Fibroblast of skin of left biceps (primary cell): ENCODE measurements at regions not wholly inside any gene's neighbourhood (a gene's known extent, or its start where the extent isn't known, plus 50 kb on each side); places are given as distances from the start of the nearest gene placed in this dataset.

Source experiments
- DNase-seq, 2 experiments: peaks; one replicate each; pipeline ENCODE4 v3.0.0-alpha.2; 2013; ENCODE audit warnings: low read depth in 2 of 2

DNA sequence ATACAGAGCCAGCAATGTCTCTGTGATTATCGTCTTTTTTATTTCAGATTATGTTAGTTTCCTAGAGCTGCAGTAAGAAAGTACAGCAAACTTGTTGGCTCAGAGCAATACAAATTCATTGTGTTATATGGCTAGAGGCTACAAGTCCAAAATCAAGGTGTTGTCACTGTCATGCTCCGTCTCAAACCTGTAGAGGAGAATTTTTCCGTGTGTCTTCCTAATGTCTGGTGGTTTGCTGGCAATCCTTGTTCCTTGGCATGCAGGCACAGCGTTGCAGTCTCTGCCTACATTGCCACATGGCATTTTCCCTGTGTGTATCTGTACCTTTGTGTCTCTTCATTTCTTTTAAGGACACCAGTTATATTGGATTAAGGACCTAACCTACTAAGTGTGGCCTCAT is 244.4 kb downstream of the LRRIQ3 start:
- DNase-seq, result no peak

DNA sequence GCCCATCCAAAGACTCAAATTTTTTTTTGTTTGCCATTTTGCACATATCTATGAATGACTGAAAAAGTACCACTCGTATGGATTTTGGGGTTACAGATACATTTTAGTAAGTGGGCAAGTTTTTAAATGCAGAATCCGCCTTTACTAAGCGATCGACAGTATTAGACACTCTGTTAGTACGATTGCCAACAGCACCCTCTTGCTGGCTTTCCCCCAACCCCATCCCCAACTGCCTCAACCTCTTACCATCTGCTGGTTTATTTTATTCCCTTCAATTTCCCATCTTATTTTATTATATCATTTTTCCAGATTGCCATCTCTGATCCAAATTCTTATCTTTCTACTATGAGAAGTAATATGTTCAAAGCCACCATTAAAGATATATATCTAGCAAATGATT is 244.8 kb downstream of the LRRIQ3 start:
- no peak for DNase-seq

DNA sequence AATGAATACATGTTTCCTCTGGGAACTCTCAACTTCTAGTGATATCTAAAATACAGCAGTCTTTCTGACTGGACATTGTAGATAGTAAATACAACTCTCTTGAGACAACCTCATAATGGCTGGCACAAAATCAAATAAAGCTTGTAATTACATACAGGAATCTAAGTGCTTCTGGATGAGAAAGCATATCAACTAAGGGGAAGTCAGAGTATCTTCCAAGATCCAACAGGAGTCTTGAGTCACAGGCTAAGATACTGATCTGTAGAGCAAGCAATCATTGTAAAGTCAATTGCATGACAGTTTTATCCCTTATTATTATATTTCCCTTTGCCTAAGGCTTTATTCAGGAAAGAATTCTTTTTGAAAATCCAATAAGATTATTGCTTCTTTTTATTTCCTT is 249.9 kb downstream of the LRRIQ3 start:
- DNase-seq, result no peak

DNA sequence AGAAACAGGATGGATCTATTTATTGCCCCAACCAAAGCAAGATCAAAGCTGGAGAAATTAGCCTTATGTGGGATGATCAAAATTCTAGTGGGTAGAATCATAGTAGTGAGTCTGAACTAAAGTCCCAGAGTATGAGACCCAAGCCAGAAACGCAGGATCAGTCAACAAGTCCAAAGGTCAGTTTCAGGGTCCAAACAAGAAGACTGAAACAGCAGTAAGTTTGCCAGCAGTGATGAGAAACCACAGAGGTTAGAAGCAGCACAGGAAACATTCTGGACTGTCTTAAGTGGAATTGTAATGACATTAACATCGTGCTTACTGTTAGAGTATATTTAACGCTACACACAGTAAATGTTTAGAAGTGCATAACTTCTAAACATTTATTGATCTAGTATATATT is 251.0 kb downstream of the LRRIQ3 start:
- DNase-seq, result no peak

DNA sequence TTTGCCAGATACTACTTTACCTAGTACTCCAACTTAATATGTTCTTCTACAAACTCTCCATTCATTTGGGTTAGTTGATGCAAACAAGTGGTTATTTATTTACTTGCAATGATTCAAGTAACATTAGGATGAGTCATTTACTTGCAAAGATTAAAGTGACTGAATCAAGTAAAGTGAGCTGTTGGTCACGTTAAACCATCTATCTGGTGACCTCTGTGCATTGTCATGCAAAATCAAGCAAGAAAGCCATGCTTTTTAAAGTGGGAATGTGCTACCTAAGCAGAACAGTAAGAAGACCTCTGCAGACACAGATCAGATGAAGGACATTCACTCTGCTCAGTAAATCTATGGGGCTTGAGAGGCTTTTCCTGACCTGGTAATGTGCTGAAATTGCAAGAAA is 254.7 kb downstream of the LRRIQ3 start:
- no peak for DNase-seq

DNA sequence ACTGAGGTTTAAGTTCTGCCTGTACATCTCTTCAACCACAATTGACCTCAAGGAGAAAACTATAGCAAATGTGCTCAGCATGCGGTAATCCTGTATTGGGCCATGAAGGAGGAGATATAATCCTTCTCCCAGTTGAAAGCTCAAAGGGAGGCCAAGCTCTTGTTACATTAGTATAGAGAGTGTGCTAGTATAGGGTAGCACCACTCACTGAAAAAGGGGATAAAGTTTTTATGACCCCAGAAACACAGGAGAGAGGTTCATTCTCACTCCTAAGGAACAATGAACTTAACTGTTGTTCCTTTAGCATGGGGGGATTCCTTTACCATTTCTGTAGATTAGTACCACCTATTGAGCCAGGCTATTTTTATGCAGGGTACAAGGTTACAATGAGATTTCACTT is 267.7 kb downstream of the LRRIQ3 start:
- no peak for DNase-seq

DNA sequence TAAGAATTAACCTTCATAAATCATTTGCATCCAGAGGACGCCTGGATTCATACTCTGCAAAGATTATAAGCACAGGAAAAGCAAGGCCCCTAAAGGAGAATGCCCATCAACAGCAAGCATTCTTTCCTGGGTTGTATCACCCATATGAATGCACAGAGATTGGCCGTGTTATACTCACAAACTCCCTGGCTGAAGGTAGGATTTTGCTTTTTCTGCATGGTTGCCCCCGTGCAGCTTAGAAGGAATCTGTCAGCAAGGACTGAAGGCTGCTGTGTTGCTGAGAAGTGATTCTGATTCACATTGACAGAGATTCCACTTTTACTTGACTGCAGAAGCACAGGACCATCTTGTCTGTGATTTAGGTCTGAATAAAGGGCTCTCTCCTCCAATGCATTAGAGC is 283.0 kb downstream of the LRRIQ3 start:
- no peak for DNase-seq

DNA sequence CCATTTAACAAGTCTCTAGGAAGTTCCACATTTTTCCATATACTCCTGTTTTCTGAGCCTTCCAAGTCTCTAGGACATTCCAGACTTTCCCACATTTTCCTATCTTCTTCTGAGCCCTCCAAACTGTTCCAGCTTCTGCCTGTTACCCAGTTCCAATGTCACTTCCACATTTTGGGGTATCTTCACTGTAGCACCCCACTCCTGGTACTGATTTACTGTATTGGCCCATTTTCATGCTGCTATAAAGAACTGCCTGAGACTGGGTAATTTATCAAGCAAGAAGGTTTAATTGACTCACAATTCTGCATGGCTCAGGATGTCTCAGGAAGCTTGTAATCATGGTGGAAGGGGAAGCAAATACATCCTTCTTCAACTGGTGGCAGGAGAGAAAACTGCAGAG is 285.0 kb downstream of the LRRIQ3 start:
- DNase-seq, result no peak

DNA sequence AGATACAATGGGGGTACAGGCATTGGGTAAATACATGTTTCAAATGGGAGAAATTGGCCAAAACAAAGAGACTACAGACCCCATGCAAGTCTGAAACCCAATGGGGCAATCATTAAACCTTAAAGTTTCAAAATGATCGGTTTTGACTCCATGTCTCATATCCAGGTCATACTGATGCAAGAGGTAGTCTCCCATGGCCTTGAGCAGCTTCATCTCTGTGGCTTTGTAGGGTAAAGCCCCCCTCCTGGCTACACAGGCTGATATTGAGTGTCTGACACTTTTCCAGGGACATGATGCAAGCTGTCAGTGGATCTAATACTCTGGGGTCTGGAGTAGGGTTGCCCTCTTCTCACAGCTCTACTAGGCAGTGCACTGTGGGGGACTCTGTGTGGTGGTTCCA is 286.1 kb downstream of the LRRIQ3 start:
- DNase-seq, result no peak

DNA sequence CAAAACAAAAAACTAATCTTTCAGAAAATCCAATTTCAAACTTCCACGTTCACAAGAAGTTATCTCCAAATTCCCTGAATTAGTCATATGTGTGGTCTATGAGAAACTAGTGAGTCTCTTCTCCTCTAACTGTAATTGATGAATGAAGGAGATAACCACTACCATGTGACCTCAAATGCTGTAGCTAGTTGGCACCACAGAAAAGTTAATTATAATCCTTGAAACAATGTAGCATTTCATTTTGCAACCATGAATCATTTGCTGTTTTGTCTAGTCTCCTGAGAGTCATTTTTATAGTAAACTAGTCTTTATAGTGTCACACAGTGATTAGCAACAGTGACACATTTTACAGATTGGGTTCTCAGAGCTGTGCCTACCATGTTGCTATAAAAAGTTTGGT is 287.5 kb downstream of the LRRIQ3 start:
- no peak for DNase-seq

DNA sequence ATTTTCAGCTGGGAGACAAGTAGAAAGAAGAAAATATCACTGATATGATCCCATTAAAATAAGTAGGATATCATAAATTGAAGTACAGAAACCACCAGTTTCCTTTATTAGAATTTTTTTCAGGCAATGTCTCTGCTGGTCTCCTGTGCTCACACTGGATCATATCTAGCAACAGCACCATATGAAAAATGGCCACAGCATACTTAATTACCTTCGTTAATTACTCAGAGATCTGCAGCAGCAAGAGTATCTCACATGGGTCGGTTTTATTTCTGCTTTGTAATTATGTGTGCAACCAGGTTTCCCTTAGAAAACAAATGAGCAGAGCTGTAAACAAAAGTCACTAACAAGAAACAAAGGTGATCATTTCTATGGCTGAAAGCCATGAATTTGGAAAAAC is 287.9 kb downstream of the LRRIQ3 start:
- no peak for DNase-seq

DNA sequence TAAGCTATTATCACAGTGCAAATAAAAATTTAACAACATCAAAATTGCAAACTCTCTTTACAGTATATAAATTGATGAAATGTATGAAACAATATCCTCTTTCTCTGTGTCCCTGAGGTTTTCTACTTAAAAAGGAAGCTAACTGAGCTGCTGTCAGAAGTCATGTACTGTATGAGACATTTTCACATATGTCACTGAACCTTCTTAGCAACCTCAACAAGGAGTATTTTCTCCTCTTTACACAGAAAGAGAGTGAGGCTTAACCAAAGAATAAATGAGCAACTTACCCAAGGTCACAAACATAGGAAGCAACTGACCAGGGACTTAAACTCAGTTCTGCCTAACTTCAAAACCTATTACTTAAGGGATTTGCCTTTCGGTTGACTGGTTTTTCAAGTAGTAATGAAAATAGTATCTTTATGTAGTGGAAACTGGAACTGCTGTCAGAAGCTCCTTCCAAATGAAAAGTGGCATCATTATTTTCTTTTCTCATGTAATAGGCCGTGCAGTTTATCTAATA is 288.9 kb downstream of the LRRIQ3 start:
- no peak for DNase-seq

DNA sequence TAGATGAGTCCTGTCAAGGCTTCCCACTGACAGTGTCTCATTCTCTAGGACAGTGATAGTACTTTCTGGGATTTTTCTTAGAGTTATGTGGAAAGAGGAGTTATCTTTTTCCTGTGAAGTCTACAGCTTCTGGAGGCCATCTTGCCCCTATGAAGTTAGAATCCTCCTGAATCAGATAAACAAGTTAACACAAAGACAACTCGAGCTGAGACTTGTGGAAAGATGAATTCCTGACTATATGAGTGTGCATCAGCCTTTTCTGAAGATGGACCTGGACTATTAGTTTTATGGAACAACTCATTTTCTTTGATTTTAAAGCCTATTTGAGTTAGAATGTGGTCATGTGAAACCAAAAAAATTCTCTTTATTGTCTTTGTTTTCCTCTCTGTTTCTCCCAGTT is 290.9 kb downstream of the LRRIQ3 start:
- no peak for DNase-seq

DNA sequence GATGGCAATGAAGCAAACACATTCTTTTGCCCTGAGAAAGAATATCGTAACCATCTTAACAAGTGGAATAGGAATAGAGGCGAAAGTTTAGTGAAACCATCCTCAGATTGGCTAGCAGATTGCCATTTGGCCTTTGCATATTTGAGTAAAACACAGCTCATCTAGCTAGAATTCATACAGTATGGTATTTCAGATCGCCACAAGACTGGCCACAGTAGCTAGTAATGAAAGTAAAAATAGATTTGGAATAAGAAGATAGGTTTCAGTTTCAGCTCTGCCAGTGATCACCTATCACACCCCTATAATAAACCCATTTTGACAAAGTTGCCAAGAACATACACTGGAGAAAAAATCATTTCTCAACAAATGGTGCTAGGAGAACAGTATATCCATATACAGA is 294.9 kb downstream of the LRRIQ3 start:
- no peak for DNase-seq

DNA sequence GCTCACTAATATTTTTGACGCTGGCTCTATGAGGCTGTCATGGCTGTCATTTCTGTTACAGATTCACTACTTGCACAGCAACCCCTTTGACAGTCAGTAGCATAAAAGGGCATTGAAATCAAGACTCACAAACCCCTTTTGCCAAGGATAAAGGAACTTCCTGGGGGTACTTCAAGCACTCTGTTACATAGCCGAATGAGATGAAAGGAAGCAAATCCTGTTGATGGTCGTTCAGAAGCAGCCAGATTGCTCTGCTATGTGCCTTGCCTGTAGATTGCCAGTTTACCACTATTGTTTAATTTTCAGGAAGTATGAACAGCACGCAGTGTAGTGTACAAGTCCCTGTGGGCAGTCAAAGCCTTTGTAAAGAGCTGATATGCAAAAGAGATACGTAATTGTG is 296.2 kb downstream of the LRRIQ3 start:
- no peak for DNase-seq

DNA sequence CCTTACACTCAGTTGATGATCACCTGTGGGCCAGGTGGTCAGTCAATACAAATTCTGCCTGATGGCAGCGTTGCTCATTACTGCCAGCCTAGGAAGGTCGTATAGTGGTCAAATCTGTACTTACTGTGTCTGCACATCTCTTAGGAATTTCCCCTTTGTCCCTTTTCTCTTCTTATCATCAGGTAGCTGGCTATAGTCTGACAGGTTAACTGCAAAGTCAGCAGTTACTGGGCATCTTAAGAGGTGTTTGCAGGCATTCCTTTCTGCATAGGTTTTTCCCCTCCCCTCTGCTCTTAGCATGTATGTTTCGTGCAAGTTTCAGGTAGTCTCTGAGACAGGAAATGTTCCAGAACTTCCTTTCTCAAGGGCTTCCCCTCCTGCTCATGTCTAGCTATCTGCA is 298.7 kb downstream of the LRRIQ3 start:
- no peak for DNase-seq

DNA sequence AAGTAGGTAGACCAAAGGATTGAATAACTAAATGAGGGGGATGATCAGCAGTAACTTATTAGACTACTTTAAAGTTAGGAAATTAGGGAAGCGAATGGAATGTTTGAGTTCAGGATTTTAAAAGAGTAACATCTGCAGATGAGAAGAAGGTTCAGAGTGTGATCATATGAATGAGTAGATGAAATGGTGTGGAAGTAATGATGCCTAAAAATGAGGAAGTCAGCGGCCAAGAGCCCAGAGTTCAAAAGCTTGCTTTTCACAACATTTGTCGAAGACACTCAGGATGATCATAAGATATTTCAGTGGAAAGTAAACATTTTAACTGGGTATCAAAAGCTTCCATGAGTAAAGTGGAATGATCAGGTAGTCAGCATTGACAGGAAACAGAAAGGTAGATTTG is 299.4 kb downstream of the LRRIQ3 start:
- DNase-seq, result no peak

DNA sequence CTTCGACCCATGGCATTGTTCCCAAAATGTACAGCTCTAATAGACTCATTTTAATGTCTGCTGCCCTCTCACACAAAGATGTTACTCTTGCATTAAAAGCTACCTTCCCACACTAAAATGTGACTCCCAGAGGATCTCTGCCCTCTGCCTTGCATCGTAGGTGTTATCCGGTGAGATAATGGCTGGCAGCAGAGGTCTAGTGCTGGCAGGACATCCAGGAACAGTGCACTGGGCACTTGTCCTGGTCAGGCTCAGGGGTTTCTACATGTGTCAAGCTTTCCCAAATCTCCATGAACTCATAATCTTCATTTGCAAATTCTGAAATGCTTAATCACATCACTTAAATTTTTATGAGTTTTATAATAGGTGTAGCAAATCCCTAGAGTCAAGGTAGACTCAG is 310.6 kb downstream of the LRRIQ3 start:
- no peak for DNase-seq

DNA sequence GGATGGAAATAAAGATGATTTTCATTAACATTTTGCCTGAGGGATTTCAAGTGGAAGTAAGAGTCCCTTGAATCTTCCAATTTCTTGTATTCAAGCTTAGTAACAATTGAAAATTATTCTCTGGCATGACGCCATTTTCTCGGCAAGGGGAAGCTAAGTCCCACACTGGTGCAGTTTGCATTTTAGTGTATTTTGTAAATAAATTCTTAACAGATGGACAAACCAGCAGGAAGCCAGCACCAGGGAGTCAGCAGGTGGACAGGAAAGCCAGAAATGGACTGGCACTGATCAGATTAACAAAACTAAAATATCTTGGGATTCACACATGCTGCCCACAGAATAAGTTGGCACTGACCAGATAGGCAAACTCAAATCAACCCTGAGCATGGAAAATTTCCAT is 311.3 kb downstream of the LRRIQ3 start:
- DNase-seq, result no peak

DNA sequence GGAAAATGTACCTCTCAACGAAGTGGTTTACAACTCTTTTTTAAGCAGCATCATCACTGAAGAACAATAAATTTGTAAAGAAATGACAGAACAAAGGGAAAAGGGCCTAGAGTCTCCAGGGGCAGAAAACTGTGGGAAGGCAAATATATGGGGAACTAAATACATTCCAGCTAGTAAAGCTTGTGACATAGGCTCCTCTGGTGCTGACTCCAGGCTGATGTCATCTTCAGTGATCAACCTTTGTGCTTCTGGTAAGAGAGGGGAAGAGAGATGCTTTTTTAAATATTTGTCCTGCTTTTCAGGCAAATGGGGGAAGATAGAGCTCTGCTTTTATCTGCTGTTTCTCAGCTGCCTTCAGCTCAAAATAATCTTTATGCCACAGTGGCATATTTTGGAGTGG is 323.2 kb downstream of the LRRIQ3 start:
- DNase-seq, result no peak

DNA sequence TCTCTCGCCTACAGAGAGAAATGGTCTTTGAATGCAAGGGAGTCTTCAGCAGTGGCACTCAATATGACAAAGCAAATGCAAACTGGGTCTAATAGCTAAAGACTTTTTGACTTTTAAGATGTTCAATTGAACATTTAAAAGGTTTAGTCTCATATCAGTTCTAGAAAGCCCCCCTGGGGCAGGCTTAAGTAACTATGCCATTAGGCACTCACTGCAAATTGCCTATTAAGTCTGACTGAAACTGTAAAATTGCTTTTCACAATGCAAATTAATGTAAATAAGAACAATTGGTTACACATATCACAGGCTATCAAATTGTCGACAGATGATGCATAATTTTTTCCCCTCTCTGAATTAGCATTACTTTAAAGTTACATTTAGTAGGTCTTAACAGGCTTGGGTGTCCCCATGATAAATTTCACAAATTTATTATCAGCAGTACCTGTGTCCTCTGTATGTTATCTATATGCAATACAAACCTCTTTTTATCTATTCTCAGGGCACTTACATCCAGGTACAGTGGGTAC is 329.1 kb downstream of the LRRIQ3 start:
- no peak for DNase-seq

DNA sequence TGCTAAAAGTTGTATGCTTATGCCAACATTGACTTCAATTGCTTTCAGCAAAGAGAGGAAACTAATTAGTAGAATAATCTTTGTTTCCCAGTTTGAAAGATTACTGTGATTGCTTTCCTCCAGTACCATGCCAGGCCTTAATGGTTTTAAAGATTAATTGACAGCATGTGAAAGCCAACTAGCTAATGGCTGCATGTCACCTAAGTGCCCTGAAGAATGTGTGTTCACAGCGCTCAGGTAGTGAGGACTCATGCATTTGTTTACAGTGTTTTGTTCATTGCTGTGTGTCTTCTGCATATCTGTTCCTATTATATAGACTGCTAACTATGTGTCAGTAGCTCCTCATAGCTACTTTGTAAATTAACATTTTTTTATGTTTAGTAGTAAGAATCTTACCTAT is 335.6 kb downstream of the LRRIQ3 start:
- DNase-seq, result no peak

DNA sequence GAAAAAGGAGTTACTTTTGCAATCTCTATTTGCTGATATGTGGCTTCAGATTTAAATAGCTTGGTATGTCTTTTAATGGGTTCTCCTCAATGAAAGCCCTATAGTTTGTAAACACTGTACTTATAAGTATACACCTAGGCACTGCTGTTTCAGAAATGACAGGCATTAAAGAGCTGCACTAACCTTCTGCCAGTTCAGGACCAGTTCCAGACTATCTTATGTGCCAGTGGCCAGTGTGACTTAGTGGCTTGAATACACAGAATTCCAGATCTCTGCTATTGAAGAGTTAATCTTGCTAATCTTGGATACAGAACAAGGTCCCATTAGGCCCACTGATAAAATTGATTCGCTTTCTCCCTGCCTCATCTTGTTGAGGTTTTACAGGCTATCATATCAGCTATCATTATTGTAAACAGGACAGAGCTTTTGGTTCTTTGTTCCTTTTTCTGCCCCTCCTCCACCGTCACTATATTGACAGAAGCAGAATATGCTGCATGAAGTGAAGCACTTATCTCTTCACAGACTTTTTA is 337.5 kb downstream of the LRRIQ3 start:
- no peak for DNase-seq

DNA sequence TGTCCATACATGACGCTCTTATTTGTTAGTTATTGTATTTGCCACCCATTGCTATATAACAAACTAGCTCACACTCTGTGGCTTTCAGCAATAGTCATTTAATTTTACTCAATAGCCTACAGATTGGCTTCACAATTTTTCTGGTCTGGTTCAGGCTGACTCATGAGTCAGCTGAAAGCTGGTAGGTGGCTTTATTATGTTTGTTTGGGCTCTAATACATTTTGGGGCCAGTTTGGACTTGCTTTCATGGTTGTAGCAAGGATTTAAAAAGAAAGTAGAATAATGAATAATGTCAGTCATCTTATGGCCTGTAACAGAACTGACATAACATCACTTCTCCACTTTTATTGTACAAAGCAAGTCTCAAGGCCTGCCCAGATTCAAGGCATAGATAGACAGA is 338.7 kb downstream of the LRRIQ3 start:
- no peak for DNase-seq
